Loucy (cell line): ENCODE measurements at regions not wholly inside any gene's neighbourhood (a gene's known extent, or its start where the extent isn't known, plus 50 kb on each side); places are given as distances from the start of the nearest gene placed in this dataset.

Experiments
- H2AFZ ChIP-seq: fragments of 200-600 bp; sonication (generic); 2 replicates; pipeline ENCODE4 v1.6.0; 2016; ENCODE audit warnings: antibody characterized with exemption, mild to moderate bottlenecking, low read length, moderate library complexity
- H3F3A ChIP-seq: fragments of 200-600 bp; 2 replicates; pipeline ENCODE4 v1.6.0; 2016; ENCODE audit warnings: antibody characterized with exemption, low read depth, mild to moderate bottlenecking
- H3K27me3 ChIP-seq: fragments of 200-600 bp; sonication (generic); 2 replicates; pipeline ENCODE4 v1.6.1; 2014; ENCODE audit warnings: low read length, mild to moderate bottlenecking; ENCODE audit not compliant: insufficient read depth, poor library complexity, severe bottlenecking
- H3K36me3 ChIP-seq: fragments of 200-600 bp; sonication (generic); 2 replicates; pipeline ENCODE4 v1.6.1; 2016; ENCODE audit warnings: low read length; ENCODE audit not compliant: insufficient read depth
- H3K4me1 ChIP-seq: fragments of 200-600 bp; sonication (generic); 2 replicates; pipeline ENCODE4 v1.5.1; 2014; ENCODE audit warnings: low read length, mild to moderate bottlenecking; ENCODE audit not compliant: insufficient read depth, poor library complexity, severe bottlenecking
- H3K4me2 ChIP-seq: fragments of 200-600 bp; sonication (generic); 2 replicates; pipeline ENCODE4 v1.6.0; 2014; ENCODE audit warnings: antibody characterized with exemption, low read length, low read depth, mild to moderate bottlenecking; ENCODE audit not compliant: poor library complexity, severe bottlenecking
- H3K4me3 ChIP-seq: fragments of 200-600 bp; sonication (generic); 2 replicates; pipeline ENCODE4 v1.5.1; 2014; ENCODE audit warnings: low read length, mild to moderate bottlenecking, mixed read lengths; ENCODE audit not compliant: poor library complexity, severe bottlenecking
- H3K79me2 ChIP-seq: fragments of 200-600 bp; sonication (generic); 2 replicates; pipeline ENCODE4 v1.6.1; 2014; ENCODE audit warnings: low read length; ENCODE audit not compliant: insufficient read depth
- H3K9ac ChIP-seq: fragments of 200-600 bp; sonication (generic); 2 replicates; pipeline ENCODE4 v1.6.0; 2014; ENCODE audit warnings: mild to moderate bottlenecking, low read depth, low read length, moderate library complexity; ENCODE audit not compliant: poor library complexity, severe bottlenecking
- H3K9me2 ChIP-seq: fragments of 200-600 bp; sonication (generic); replicated peaks from 2 replicates; pipeline ENCODE4 v1.6.1; 2016; ENCODE audit warnings: low read depth, low read length, mixed read lengths
- H3K9me3 ChIP-seq: fragments of 200-600 bp; sonication (generic); 2 replicates; pipeline ENCODE4 v1.6.1; 2014; ENCODE audit warnings: mild to moderate bottlenecking, antibody characterized with exemption, low read length, low read depth; ENCODE audit not compliant: insufficient read depth
- H4K20me1 ChIP-seq: fragments of 200-600 bp; sonication (generic); 2 replicates; pipeline ENCODE4 v1.6.0; 2014; ENCODE audit warnings: antibody characterized with exemption, low read length, mild to moderate bottlenecking; ENCODE audit not compliant: insufficient read depth, poor library complexity, severe bottlenecking
- CTCF ChIP-seq: fragments of 200-600 bp; sonication (generic); conservative IDR thresholded peaks from 2 replicates; pipeline ENCODE4 v1.5.1; 2014; ENCODE audit warnings: mild to moderate bottlenecking, antibody characterized with exemption, low read length
- EZH2phosphoT487 ChIP-seq: fragments of 200-600 bp; IDR thresholded peaks from 2 replicates; pipeline ENCODE4 v1.6.1; 2018; ENCODE audit warnings: antibody characterized with exemption, mild to moderate bottlenecking, moderate library complexity, borderline replicate concordance

- H3K36me3 ChIP-seq, result no peaks in the 10 kb centered on the region
- H3K4me2 ChIP-seq, result no peak overlapping the region
- no peak overlapping the region for H3K9ac ChIP-seq
- no peaks in the 10 kb centered on the region for H3K79me2 ChIP-seq
- no peaks in the 10 kb centered on the region for H3K4me1 ChIP-seq
- TF ChIP-seq CTCF (no peak), EZH2phosphoT487 (no peak)
- no peaks in the 10 kb centered on the region for H3K9me2 ChIP-seq
- no peaks in the 10 kb centered on the region for H3F3A ChIP-seq
- no peaks in the 10 kb centered on the region for H4K20me1 ChIP-seq
- no peak overlapping the region for H2AFZ ChIP-seq
- no peaks in the 10 kb centered on the region for H3K9me3 ChIP-seq
- H3K27me3 ChIP-seq, result no peaks in the 10 kb centered on the region
- H3K4me3 ChIP-seq, result no peak overlapping the region
These were observed 637.6 kb upstream of the ZNF608 start for GRCh38 chr5:125384071-125384470.

GRCh38 chr5:125390326-125390725 lies 643.9 kb upstream of the ZNF608 start:
- TF ChIP-seq EZH2phosphoT487 (no peak), CTCF (no peak)
- Histone ChIP-seq H4K20me1 (no peaks in the 10 kb centered on the region), H3K9ac (no peak overlapping the region), H3K4me1 (no peaks in the 10 kb centered on the region), H3K9me3 (no peaks in the 10 kb centered on the region), H3K4me2 (no peak overlapping the region), H3K9me2 (no peaks in the 10 kb centered on the region), H3F3A (no peaks in the 10 kb centered on the region), H3K4me3 (no peak overlapping the region), H3K27me3 (no peaks in the 10 kb centered on the region), H2AFZ (no peak overlapping the region), H3K79me2 (no peaks in the 10 kb centered on the region), H3K36me3 (no peaks in the 10 kb centered on the region)

DNA sequence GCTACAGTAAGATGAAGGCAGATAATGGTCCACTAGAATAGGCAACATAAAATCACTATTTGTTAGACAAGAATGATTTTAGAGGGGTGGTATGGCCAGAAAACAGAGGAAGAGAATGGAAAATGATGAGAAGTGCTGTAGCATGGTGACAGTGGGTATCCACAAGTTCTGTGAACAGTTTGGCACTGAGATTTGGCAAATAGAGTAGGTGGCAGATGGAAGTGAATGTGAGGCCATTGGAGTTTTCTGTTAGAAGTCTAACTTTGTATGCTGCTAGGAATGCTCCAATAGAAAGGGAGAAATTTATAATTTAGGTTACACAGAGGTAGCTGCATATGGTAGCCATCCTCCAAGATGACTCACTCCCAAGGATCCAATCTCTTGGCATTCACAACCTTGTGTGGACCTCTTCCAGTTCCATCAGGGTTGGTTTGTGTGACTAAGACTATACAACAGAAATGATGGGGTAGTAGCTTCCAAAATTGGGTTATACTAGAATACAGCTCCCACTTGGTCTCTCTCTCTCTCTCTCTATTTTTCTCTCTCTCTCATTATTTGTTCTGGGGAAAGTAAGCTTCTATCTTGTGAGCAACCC lies 646.9 kb upstream of the ZNF608 start:
- no peaks in the 10 kb centered on the region for H4K20me1 ChIP-seq
- TF ChIP-seq EZH2phosphoT487 (no peak), CTCF (no peak)
- no peak overlapping the region for H3K4me2 ChIP-seq
- no peaks in the 10 kb centered on the region for H3K9me2 ChIP-seq
- H3K4me1 ChIP-seq, result no peaks in the 10 kb centered on the region
- H2AFZ ChIP-seq, result no peak overlapping the region
- no peaks in the 10 kb centered on the region for H3K27me3 ChIP-seq
- no peaks in the 10 kb centered on the region for H3K36me3 ChIP-seq
- no peaks in the 10 kb centered on the region for H3K79me2 ChIP-seq
- no peak overlapping the region for H3K4me3 ChIP-seq
- H3K9ac ChIP-seq, result no peak overlapping the region
- H3F3A ChIP-seq, result no peaks in the 10 kb centered on the region
- no peaks in the 10 kb centered on the region for H3K9me3 ChIP-seq
